Activated naive CD4-positive, alpha-beta T cell treated with anti-CD3 and anti-CD28 coated beads, Interleukin-2, amount 10 ng/mL, durations not matched to agents 7 days and 5 days (primary cell): ENCODE measurements at regions not wholly inside any gene's neighbourhood (a gene's known extent, or its start where the extent isn't known, plus 50 kb on each side); places are given as distances from the start of the nearest gene placed in this dataset.
"Not testable (repeated sequence)": the region's sequence is repeated elsewhere in the genome, so short reads cannot be mapped to it uniquely, and the experiment has no call there.

Source experiments
- CTCF ChIA-PET: fragments of 350-600 bp; sonication (Branson Sonifier 250); formaldehyde crosslinking; loops from one replicate; lab custom pipeline; 2021; ENCODE audit warnings: antibody characterized with exemption; lab: Charles Lee
- DNase-seq: peaks from one replicate; pipeline ENCODE4 v3.0.0-alpha.2; 2020
- H3K27ac Mint-ChIP-seq: one replicate; pipeline ENCODE4 v1.8.0; 2021; ENCODE audit warnings: mild to moderate bottlenecking, moderate library complexity, mixed read lengths
- H3K27me3 Mint-ChIP-seq: one replicate; pipeline ENCODE4 v1.8.0; 2021; ENCODE audit warnings: mild to moderate bottlenecking, mixed read lengths
- H3K36me3 Mint-ChIP-seq: one replicate; pipeline ENCODE4 v1.8.0; 2021; ENCODE audit warnings: mixed read lengths
- H3K4me1 Mint-ChIP-seq: one replicate; pipeline ENCODE4 v1.8.0; 2021; ENCODE audit warnings: mixed read lengths
- H3K4me3 Mint-ChIP-seq: one replicate; pipeline ENCODE4 v1.8.0; 2021; ENCODE audit warnings: mild to moderate bottlenecking, moderate library complexity, mixed read lengths
- H3K9me3 Mint-ChIP-seq: one replicate; pipeline ENCODE4 v1.8.0; 2021; ENCODE audit warnings: mixed read lengths

DNA sequence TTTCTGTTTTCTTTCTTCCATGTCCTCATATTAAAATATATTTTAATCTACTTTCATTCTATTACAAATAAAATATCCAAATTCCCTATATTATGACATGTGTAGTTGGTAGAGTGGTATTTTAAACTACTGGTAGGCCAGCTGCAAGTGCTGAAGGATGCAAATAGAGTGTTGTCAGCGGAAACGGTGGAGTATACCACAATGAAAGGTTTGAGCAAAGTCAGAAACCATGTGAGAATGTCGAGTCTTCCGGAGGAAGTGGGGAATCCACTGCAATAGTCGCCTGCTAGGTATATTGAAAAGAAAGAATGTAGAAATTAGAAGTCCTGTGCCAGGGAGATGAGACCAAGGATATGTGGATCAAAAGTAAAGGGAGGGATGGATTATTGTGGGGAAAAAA is 373.9 kb downstream of the DSEL start:
- CTCF ChIA-PET = no interaction called here
- H3K36me3 Mint-ChIP-seq = no peaks in the 10 kb centered on the region

DNA sequence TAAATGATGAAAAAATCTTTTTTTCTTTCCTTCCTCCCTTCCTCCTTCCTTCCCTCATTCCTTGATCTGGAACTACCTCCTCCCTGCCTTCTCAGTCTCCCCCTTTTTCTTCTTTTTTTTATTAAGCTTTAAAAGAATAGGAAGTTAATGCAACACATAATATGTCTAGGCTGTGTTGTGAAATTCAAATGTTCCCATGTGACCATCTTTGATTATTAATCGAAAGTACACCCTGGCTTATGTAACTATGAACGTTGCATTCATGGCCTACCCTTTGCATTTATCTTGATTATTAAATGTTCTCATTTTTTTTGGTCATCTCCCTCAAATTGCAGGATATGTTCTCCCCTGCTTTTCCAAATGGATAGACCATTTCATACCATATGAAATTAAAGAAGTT is 376.0 kb downstream of the DSEL start:
- no peaks in the 10 kb centered on the region for H3K4me1 Mint-ChIP-seq
- DNase-seq = no peak
- CTCF ChIA-PET = no interaction called here
- H3K27me3 Mint-ChIP-seq = no peaks in the 10 kb centered on the region
- no peak overlapping the region for H3K4me3 Mint-ChIP-seq
- H3K9me3 Mint-ChIP-seq = no peaks in the 10 kb centered on the region
- H3K27ac Mint-ChIP-seq = no peak overlapping the region
- H3K36me3 Mint-ChIP-seq = no peaks in the 10 kb centered on the region

More for the DNA sequence above, 373.9 kb downstream of the DSEL start:
- DNase-seq = no peak
- no peaks in the 10 kb centered on the region for H3K27me3 Mint-ChIP-seq
- H3K9me3 Mint-ChIP-seq = no peaks in the 10 kb centered on the region
- H3K4me1 Mint-ChIP-seq = no peaks in the 10 kb centered on the region
- no peak overlapping the region for H3K27ac Mint-ChIP-seq
- no peak overlapping the region for H3K4me3 Mint-ChIP-seq

DNA sequence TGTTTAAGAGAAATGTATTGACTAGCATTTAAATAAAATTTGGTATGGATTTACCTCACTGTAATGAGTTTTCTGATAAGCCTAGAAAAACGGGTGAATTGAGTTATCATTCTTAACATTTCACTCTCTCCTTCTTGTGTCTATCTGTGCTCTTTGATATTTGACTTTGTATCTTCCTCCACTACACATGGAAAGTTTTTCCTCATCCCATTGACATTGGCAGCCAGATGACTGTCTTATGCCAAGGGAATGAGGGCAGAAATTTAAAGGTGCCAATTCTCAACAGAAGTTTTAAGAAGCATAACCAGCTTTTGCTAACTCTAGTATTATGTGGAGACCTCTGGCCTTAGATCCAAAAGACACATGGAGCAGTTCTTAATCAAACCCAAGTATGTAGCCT is 376.6 kb downstream of the DSEL start:
- Mint-ChIP-seq H3K4me3 (no peak overlapping the region), H3K27me3 (no peaks in the 10 kb centered on the region), H3K9me3 (no peaks in the 10 kb centered on the region), H3K36me3 (no peaks in the 10 kb centered on the region), H3K4me1 (no peaks in the 10 kb centered on the region), H3K27ac (no peak overlapping the region)
- no peak for DNase-seq
- CTCF ChIA-PET = no interaction called here

GRCh38 chr18:67135981-67136380 is 380.5 kb downstream of the DSEL start:
- H3K27ac Mint-ChIP-seq = no peak overlapping the region
- CTCF ChIA-PET = interaction anchor here (0.6 kb wide), 1 partner anchor 1351 kb away, joined by 3 read pairs; no protein-coding TSS in a partner anchor
- no peaks in the 10 kb centered on the region for H3K9me3 Mint-ChIP-seq
- no peaks in the 10 kb centered on the region for H3K27me3 Mint-ChIP-seq
- no peak for DNase-seq
- H3K4me1 Mint-ChIP-seq = no peaks in the 10 kb centered on the region
- H3K4me3 Mint-ChIP-seq = no peak overlapping the region
- H3K36me3 Mint-ChIP-seq = no peaks in the 10 kb centered on the region

DNA sequence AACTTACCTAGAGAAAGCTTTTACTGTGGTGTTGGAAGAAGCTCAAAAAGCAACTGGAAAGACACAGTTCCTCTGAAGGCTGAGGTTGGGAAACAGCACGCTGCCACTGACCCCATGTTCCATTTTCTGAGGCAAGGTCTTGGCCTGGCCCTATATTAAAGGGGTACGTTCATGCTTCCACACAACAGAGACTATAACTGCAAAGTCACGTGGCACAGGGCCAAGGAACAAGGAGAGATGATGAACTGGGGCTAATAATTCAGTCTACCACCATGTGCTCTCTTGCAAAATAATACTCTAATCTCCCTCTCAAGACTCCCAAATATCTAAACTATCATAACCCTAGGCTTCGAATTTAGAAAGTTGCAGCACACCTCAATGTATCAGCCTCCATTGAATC is 381.6 kb downstream of the DSEL start:
- Mint-ChIP-seq H3K4me1 (no peaks in the 10 kb centered on the region), H3K36me3 (no peaks in the 10 kb centered on the region), H3K9me3 (no peaks in the 10 kb centered on the region), H3K27me3 (no peaks in the 10 kb centered on the region), H3K27ac (no peak overlapping the region), H3K4me3 (no peak overlapping the region)
- DNase-seq = no peak
- CTCF ChIA-PET = no interaction called here

DNA sequence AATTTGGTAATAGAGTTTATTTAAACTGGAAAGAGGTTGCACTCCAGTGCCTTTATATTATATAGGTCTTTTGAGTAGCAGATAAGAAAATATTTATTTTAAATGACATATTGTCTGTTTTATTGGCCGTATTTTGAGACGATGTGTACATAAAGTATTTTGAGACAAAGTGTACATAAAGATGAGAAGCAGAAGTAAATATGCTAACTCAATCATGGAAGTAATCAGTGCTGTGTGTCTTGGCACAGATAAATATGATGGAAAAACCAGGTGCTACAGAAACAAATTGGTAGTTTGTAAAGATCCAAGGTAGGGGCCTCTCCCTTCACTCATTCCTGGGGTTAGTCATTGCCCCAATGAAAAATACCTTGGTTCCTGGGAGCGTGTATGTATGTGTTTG is 382.9 kb downstream of the DSEL start:
- no peaks in the 10 kb centered on the region for H3K36me3 Mint-ChIP-seq
- no peak for DNase-seq
- no peak overlapping the region for H3K27ac Mint-ChIP-seq
- H3K4me3 Mint-ChIP-seq = no peak overlapping the region
- H3K4me1 Mint-ChIP-seq = no peaks in the 10 kb centered on the region
- CTCF ChIA-PET = interaction anchor here (1.1 kb wide), 1 partner anchor 29 kb away, joined by 3 read pairs; no protein-coding TSS in a partner anchor
- H3K27me3 Mint-ChIP-seq = no peaks in the 10 kb centered on the region
- no peaks in the 10 kb centered on the region for H3K9me3 Mint-ChIP-seq

DNA sequence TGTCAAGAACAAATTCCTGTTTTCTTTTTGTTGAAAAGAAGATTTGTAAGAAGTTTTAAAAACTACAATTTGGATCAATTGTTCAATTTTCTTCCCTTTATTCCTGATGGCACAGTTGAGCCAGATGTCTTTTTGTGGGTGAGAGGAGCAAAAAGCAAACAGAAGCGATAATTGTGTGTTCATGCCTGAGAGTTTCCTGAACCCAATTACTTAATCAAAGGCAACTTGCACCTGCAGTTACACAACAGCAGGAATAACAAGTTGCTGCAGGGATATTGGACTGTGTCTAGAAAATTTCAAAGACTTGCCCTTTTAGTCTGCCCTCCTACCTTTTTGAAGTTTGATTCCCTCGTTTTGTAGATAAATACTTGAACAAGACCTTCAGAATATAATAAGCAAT is 383.6 kb downstream of the DSEL start:
- CTCF ChIA-PET = no interaction called here
- no peak overlapping the region for H3K4me3 Mint-ChIP-seq
- H3K27ac Mint-ChIP-seq = no peak overlapping the region
- DNase-seq = no peak
- H3K9me3 Mint-ChIP-seq = no peaks in the 10 kb centered on the region
- no peaks in the 10 kb centered on the region for H3K27me3 Mint-ChIP-seq
- H3K36me3 Mint-ChIP-seq = no peaks in the 10 kb centered on the region
- no peaks in the 10 kb centered on the region for H3K4me1 Mint-ChIP-seq

DNA sequence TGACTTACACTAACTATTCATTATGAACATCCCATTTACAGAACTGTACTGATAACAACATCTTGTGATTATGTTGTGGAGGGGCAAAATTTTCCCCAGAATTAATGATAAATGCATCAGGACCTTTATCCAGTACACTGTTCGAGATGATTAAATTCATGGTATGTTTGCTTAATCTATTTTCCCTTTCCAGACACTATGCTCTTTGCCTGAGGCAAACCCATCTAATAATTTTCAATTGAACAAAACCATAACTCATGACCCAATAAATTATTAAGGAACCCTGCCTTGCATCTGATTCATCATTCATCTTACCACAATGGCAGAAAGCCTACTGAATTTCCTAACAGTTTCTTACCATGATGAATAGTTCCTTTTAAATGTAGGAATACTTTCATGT is 385.0 kb downstream of the DSEL start:
- H3K9me3 Mint-ChIP-seq = no peaks in the 10 kb centered on the region
- H3K36me3 Mint-ChIP-seq = no peaks in the 10 kb centered on the region
- H3K4me3 Mint-ChIP-seq = no peak overlapping the region
- no peak overlapping the region for H3K27ac Mint-ChIP-seq
- no peaks in the 10 kb centered on the region for H3K4me1 Mint-ChIP-seq
- CTCF ChIA-PET = no interaction called here
- no peak for DNase-seq
- H3K27me3 Mint-ChIP-seq = no peaks in the 10 kb centered on the region

- H3K4me3 Mint-ChIP-seq, H3K27me3 Mint-ChIP-seq, DNase-seq, H3K4me1 Mint-ChIP-seq, H3K27ac Mint-ChIP-seq, H3K36me3 Mint-ChIP-seq, CTCF ChIA-PET, H3K9me3 Mint-ChIP-seq: not testable (repeated sequence)
These were observed 389.8 kb downstream of the DSEL start for GRCh38 chr18:67126751-67127150.

- Mint-ChIP-seq H3K36me3 (no peaks in the 10 kb centered on the region), H3K4me1 (no peaks in the 10 kb centered on the region), H3K27ac (no peak overlapping the region), H3K9me3 (no peaks in the 10 kb centered on the region), H3K4me3 (no peak overlapping the region), H3K27me3 (no peaks in the 10 kb centered on the region)
- CTCF ChIA-PET = no interaction called here
- DNase-seq = no peak
These were observed 392.6 kb downstream of the DSEL start for GRCh38 chr18:67123901-67124300.

GRCh38 chr18:67117804-67118203 is 398.7 kb downstream of the DSEL start:
- H3K27ac Mint-ChIP-seq = no peak overlapping the region
- no peaks in the 10 kb centered on the region for H3K4me1 Mint-ChIP-seq
- no peak overlapping the region for H3K4me3 Mint-ChIP-seq
- no peaks in the 10 kb centered on the region for H3K9me3 Mint-ChIP-seq
- H3K27me3 Mint-ChIP-seq = no peaks in the 10 kb centered on the region
- DNase-seq = no peak
- CTCF ChIA-PET = no interaction called here
- no peaks in the 10 kb centered on the region for H3K36me3 Mint-ChIP-seq

GRCh38 chr18:67109535-67109934 is 407.0 kb downstream of the DSEL start:
- CTCF ChIA-PET = no interaction called here
- Mint-ChIP-seq H3K36me3 (no peaks in the 10 kb centered on the region), H3K4me1 (no peaks in the 10 kb centered on the region), H3K27ac (no peak overlapping the region), H3K4me3 (no peak overlapping the region), H3K27me3 (no peaks in the 10 kb centered on the region), H3K9me3 (no peaks in the 10 kb centered on the region)
- DNase-seq = no peak

DNA sequence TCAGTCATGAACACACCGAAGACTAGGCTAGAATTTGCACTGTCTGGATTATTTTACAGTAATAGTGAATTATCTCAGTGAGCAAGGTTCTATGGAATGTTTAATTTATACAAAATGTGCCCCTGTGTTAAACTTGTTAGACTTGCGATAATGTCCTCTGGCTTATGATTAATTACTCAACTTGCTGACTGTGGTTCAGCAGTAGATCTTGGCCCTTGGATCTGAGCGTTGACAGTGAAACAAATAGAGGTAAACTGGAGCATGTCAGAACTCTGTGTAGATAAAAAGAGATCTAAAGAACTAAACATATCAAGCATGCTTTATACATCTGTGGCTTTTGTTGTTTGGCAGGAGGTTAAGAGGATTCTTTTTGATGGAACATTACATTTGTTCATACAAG is 407.6 kb downstream of the DSEL start:
- no peaks in the 10 kb centered on the region for H3K9me3 Mint-ChIP-seq
- H3K4me3 Mint-ChIP-seq = no peak overlapping the region
- H3K36me3 Mint-ChIP-seq = no peaks in the 10 kb centered on the region
- H3K27me3 Mint-ChIP-seq = no peaks in the 10 kb centered on the region
- H3K4me1 Mint-ChIP-seq = no peaks in the 10 kb centered on the region
- CTCF ChIA-PET = no interaction called here
- no peak for DNase-seq
- H3K27ac Mint-ChIP-seq = no peak overlapping the region

DNA sequence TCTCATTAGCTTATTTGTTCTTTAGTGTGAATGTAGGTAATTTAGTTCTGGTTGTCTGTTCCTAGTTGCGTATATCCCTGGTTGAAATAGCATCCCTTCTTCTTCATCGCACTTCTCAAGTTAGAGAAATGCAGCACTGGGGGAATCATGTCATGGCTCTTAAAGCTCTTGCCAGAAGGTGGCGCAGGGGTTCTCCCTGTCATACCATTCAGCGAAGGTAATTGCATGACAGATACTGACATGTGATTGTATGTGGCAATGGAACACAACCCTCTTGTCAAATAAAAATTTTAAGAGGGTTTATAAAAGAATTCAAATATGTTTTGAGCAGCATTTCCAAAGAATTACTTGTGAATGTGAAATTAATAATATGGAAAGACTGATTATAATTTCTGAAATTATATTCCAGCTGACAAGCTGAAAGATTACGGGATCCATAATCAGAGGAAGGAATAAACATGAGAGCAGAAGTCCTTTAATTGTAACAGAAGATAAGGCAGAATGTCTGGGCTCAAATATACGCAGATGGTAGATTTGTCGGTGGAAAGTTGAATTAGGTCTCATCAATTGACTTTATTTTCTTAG is 411.7 kb downstream of the DSEL start:
- Mint-ChIP-seq H3K4me1 (no peaks in the 10 kb centered on the region), H3K27me3 (no peaks in the 10 kb centered on the region), H3K9me3 (no peaks in the 10 kb centered on the region), H3K27ac (no peak overlapping the region), H3K4me3 (no peak overlapping the region), H3K36me3 (no peaks in the 10 kb centered on the region)
- CTCF ChIA-PET = interaction anchor here (0.6 to 1.2 kb wide), 5 partner anchors 20 to 98 kb away, joined by 3 to 12 read pairs (median 3); no protein-coding TSS in a partner anchor
- DNase-seq = peak; percentile 51

- no peak overlapping the region for H3K4me3 Mint-ChIP-seq
- CTCF ChIA-PET = no interaction called here
- no peak for DNase-seq
- no peaks in the 10 kb centered on the region for H3K27me3 Mint-ChIP-seq
- H3K36me3 Mint-ChIP-seq = no peaks in the 10 kb centered on the region
- H3K9me3 Mint-ChIP-seq = no peaks in the 10 kb centered on the region
- no peak overlapping the region for H3K27ac Mint-ChIP-seq
- H3K4me1 Mint-ChIP-seq = no peaks in the 10 kb centered on the region
These were observed 422.4 kb downstream of the DSEL start for GRCh38 chr18:67094123-67094522.

DNA sequence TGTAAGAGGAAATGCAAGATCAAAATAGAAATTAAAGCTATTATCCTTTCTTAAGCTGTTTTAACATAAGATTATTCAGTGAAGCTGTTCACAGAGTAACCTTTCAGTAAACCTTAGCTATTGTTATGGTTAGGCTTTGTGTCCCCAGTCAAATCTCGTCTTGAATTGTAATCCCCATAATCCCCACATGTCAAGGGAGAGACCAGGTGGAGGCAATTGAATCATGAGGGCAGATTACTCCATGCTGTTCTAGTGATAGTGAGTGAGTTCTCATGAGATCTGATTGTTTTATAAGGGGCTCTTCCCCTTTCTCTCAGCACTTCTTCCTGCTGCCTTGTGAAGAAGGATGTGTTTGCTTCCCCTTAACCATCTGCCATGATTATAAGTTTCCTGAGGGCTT is 424.4 kb downstream of the DSEL start:
- Mint-ChIP-seq H3K36me3 (no peaks in the 10 kb centered on the region), H3K4me3 (no peak overlapping the region), H3K27me3 (no peaks in the 10 kb centered on the region), H3K27ac (no peak overlapping the region), H3K9me3 (no peaks in the 10 kb centered on the region), H3K4me1 (no peaks in the 10 kb centered on the region)
- CTCF ChIA-PET = no interaction called here
- DNase-seq = no peak
